ENCODE measurements at regions not wholly inside any gene's neighbourhood (a gene's known extent, or its start where the extent isn't known, plus 50 kb on each side); places are given as distances from the start of the nearest gene placed in this dataset.
A peak's percentile ranks its signal among the peaks of the same experiment; 100 is the strongest.

DNA sequence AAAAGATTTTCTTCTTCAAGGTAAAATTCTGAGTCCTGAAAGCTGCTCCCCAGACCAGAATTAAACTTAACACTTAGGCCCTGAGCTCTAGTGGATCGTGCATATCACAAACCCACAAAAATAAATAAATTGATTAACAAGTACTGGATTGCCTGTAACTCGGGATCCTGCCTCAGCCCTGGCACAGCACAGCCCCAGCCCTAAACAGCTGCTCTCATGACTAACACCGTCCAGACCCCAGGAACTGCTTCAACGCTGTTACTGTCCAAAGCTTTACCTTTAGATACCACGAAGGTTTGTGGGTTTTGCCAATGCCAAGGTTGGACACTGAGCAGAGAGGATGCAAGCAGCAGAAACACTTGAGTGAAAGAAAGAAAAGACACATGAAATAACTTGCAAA is 172.5 kb downstream of the COPRS start:
- no peaks in the 10 kb centered on the region for H3K4me1 ChIP-seq (replicated peaks in 1 of 2; ENCODE audit: control insufficient read depth in 2 of 2, insufficient read depth in 2 of 2, low read length in 2 of 2)
- DNase-seq (ENCODE audit: extremely low read depth in 1 of 4, low spot score in 3 of 4) (peak in 1 of 4 experiments; percentile 2), FAIRE-seq (no peak), ATAC-seq (no peak)
- H3K4me2 ChIP-seq (ENCODE audit: insufficient read depth, low read length), result no peak overlapping the region
- 2% methylated on average over 5 of the region's 5 CpGs for WGBS (ENCODE audit: insufficient coverage, low coverage, missing lambda C conversion rate)
- no peak overlapping the region for H3K27ac ChIP-seq (ENCODE audit: extremely low read depth, low read depth, low read length)
- no peak overlapping the region for H2AFZ ChIP-seq (ENCODE audit: low read depth, low read length)
- in situ Hi-C loops (cut with MboI) (no loop called here), intact Hi-C loops (cut with micrococcal nuclease) (no loop called here)
- TF ChIP-seq, protein P1, sequence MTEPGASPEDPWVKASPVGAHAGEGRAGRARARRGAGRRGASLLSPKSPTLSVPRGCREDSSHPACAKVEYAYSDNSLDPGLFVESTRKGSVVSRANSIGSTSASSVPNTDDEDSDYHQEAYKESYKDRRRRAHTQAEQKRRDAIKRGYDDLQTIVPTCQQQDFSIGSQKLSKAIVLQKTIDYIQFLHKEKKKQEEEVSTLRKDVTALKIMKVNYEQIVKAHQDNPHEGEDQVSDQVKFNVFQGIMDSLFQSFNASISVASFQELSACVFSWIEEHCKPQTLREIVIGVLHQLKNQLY (CRISPR knock-in tag; conservative IDR thresholded peaks at IDR 0.05), result no peak
- no peak for TF ChIP-seq RAD21 (CRISPR knock-in tag; conservative IDR thresholded peaks at IDR 0.05 in 1 of 2, IDR thresholded peaks at IDR 0.05 in 1 of 2)
- TF ChIP-seq, protein P2, sequence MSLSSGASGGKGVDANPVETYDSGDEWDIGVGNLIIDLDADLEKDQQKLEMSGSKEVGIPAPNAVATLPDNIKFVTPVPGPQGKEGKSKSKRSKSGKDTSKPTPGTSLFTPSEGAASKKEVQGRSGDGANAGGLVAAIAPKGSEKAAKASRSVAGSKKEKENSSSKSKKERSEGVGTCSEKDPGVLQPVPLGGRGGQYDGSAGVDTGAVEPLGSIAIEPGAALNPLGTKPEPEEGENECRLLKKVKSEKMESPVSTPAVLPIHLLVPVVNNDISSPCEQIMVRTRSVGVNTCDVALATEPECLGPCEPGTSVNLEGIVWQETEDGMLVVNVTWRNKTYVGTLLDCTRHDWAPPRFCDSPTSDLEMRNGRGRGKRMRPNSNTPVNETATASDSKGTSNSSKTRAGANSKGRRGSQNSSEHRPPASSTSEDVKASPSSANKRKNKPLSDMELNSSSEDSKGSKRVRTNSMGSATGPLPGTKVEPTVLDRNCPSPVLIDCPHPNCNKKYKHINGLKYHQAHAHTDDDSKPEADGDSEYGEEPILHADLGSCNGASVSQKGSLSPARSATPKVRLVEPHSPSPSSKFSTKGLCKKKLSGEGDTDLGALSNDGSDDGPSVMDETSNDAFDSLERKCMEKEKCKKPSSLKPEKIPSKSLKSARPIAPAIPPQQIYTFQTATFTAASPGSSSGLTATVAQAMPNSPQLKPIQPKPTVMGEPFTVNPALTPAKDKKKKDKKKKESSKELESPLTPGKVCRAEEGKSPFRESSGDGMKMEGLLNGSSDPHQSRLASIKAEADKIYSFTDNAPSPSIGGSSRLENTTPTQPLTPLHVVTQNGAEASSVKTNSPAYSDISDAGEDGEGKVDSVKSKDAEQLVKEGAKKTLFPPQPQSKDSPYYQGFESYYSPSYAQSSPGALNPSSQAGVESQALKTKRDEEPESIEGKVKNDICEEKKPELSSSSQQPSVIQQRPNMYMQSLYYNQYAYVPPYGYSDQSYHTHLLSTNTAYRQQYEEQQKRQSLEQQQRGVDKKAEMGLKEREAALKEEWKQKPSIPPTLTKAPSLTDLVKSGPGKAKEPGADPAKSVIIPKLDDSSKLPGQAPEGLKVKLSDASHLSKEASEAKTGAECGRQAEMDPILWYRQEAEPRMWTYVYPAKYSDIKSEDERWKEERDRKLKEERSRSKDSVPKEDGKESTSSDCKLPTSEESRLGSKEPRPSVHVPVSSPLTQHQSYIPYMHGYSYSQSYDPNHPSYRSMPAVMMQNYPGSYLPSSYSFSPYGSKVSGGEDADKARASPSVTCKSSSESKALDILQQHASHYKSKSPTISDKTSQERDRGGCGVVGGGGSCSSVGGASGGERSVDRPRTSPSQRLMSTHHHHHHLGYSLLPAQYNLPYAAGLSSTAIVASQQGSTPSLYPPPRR (CRISPR knock-in tag; IDR thresholded peaks at IDR 0.05; ENCODE audit: borderline replicate concordance), result no peak
- TF ChIP-seq TEAD1 (CRISPR knock-in tag; IDR thresholded peaks at IDR 0.05), result no peak
- H3K9me1 ChIP-seq (ENCODE audit: control insufficient read depth, insufficient read depth, low read length), result no peaks in the 10 kb centered on the region
- H3K9ac ChIP-seq (ENCODE audit: insufficient read depth in 1 of 2, low read depth in 2 of 2, low read length in 2 of 2), result no peak overlapping the region
- H3K79me2 ChIP-seq (ENCODE audit: control insufficient read depth, insufficient read depth, low read length), result no peaks in the 10 kb centered on the region
- no peaks in the 10 kb centered on the region for H3K9me3 ChIP-seq (replicated peaks; ENCODE audit: control insufficient read depth, insufficient read depth, low read depth, low read length)
- CTCF ChIA-PET (ENCODE audit: low intra/inter-chr PET ratio), result no interaction called here
- POLR2A ChIA-PET, result interaction anchor here (1.2 to 1.7 kb wide), 3 partner anchors 8 to 43 kb away, joined by 3 to 5 read pairs (median 4); no protein-coding TSS in a partner anchor
- H3K36me3 ChIP-seq (ENCODE audit: control insufficient read depth, insufficient read depth, low read length), result no peaks in the 10 kb centered on the region
- BruUV-seq (replicated peaks), result no TSS peak
- H3K4me3 ChIP-seq, result no peak overlapping the region
- peaks cover 3 to 4% of the 10 kb centered on the region in 2 experiments; a peak in 4 of 5 replicates for H3K27me3 ChIP-seq (ENCODE audit: control insufficient read depth in 2 of 2, insufficient read depth in 2 of 2, low read length in 2 of 2)
- no peaks in the 10 kb centered on the region; the same call in 1 of the 2 replicates for H4K20me1 ChIP-seq (replicated peaks; ENCODE audit: control insufficient read depth, insufficient read depth, low read length)
